ENCODE measurements at regions not wholly inside any gene's neighbourhood (a gene's known extent, or its start where the extent isn't known, plus 50 kb on each side); places are given as distances from the start of the nearest gene placed in this dataset.
"Not testable (repeated sequence)": the region's sequence is repeated elsewhere in the genome, so short reads cannot be mapped to it uniquely, and the experiment has no call there.

DNA sequence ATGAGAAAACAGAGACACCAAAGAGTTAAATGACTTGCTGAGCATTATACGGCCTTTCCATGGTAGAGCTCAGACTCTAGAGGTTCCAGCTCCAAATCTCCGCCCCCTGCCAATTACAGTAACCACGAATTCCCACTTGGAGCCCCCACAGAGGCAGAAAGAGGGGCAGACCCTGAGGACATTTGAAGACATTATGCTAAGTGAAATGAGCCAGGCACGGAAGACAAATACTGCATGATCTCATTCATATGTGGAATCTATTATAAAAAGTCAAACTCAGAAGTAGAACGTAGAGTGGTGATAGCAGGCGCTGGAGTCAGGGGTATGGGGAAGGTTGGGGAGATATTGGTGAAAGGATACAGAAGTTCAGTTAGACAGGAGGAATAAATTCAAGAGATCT is 303.4 kb downstream of the ANAPC1 start:
- TF ChIP-seq, protein P1, sequence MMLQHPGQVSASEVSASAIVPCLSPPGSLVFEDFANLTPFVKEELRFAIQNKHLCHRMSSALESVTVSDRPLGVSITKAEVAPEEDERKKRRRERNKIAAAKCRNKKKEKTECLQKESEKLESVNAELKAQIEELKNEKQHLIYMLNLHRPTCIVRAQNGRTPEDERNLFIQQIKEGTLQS (IDR thresholded peaks at IDR 0.05; ENCODE audit: insufficient read depth, low read depth, low read length), result not testable (repeated sequence)
- not testable (repeated sequence) for TF ChIP-seq KDM1A (IDR thresholded peaks at IDR 0.05; ENCODE audit: borderline replicate concordance, low read length); POLR2A (IDR thresholded peaks at IDR 0.05; ENCODE audit: control extremely low read depth in 1 of 2, low read depth in 2 of 2, low read length in 2 of 2); SAP30 (IDR thresholded peaks at IDR 0.05; ENCODE audit: insufficient read depth, insufficient replicate concordance, low read length); ZNF274 (IDR thresholded peaks at IDR 0.05; ENCODE audit: borderline replicate concordance, extremely low read depth, low read length); TAF1 (IDR thresholded peaks at IDR 0.05; ENCODE audit: low read depth, low read length)
- TF ChIP-seq, protein P2, sequence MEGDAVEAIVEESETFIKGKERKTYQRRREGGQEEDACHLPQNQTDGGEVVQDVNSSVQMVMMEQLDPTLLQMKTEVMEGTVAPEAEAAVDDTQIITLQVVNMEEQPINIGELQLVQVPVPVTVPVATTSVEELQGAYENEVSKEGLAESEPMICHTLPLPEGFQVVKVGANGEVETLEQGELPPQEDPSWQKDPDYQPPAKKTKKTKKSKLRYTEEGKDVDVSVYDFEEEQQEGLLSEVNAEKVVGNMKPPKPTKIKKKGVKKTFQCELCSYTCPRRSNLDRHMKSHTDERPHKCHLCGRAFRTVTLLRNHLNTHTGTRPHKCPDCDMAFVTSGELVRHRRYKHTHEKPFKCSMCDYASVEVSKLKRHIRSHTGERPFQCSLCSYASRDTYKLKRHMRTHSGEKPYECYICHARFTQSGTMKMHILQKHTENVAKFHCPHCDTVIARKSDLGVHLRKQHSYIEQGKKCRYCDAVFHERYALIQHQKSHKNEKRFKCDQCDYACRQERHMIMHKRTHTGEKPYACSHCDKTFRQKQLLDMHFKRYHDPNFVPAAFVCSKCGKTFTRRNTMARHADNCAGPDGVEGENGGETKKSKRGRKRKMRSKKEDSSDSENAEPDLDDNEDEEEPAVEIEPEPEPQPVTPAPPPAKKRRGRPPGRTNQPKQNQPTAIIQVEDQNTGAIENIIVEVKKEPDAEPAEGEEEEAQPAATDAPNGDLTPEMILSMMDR (IDR thresholded peaks at IDR 0.05; ENCODE audit: control extremely low read depth in 1 of 3, insufficient read depth in 1 of 3, low read depth in 1 of 3, low read length in 3 of 3), result not testable (repeated sequence)

Measured in H1 (cell line).